GM12874 (cell line): ENCODE measurements at regions not wholly inside any gene's neighbourhood (a gene's known extent, or its start where the extent isn't known, plus 50 kb on each side); places are given as distances from the start of the nearest gene placed in this dataset.

Experiments used
- TF ChIP-seq, protein P1 (sequence below): IDR thresholded peaks from 2 replicates; pipeline ENCODE4 v1.5.1; 2011; ENCODE audit warnings: low read depth, mild to moderate bottlenecking, control low read depth, low read length, moderate library complexity; ENCODE audit not compliant: insufficient read depth

DNA sequence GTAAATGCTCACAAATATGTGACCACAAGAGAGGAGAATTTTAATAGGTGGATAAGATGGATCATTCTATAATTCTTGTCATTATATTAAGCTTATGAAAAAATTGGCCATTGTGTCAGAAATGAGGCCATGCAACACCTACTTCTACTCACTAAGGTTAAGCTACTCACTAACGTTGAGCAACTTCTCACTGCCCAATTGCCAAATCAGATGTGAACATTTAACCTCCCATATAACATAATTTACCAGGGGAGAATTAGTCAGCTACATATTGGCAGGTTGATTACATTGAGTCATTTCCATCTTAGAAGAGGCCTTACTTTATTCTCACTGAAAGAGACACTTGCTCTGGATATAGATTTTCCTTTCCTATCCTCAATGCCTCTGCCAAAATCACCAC is 211.2 kb upstream of the DGKB start:
- TF ChIP-seq, protein P1, sequence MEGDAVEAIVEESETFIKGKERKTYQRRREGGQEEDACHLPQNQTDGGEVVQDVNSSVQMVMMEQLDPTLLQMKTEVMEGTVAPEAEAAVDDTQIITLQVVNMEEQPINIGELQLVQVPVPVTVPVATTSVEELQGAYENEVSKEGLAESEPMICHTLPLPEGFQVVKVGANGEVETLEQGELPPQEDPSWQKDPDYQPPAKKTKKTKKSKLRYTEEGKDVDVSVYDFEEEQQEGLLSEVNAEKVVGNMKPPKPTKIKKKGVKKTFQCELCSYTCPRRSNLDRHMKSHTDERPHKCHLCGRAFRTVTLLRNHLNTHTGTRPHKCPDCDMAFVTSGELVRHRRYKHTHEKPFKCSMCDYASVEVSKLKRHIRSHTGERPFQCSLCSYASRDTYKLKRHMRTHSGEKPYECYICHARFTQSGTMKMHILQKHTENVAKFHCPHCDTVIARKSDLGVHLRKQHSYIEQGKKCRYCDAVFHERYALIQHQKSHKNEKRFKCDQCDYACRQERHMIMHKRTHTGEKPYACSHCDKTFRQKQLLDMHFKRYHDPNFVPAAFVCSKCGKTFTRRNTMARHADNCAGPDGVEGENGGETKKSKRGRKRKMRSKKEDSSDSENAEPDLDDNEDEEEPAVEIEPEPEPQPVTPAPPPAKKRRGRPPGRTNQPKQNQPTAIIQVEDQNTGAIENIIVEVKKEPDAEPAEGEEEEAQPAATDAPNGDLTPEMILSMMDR: no peak

DNA sequence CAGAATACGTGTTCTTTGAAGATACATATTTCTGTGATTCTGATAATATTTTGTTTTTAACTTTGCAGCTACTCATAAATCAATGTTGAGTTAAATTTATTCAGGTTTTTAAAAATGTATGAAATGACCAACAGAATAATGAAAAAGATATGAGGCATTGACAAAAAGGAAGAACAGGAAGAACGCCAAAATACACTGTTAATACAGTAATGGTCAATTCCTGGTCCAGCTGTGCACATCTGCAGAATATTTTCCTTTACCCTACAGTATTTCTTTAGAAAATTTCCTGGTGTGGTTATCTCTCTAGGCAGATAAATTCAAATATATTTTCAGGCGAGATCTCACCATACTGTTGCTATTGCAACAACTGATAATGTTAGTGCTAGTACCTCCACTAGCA is 203.2 kb upstream of the DGKB start:
- TF ChIP-seq, protein P1: no peak

DNA sequence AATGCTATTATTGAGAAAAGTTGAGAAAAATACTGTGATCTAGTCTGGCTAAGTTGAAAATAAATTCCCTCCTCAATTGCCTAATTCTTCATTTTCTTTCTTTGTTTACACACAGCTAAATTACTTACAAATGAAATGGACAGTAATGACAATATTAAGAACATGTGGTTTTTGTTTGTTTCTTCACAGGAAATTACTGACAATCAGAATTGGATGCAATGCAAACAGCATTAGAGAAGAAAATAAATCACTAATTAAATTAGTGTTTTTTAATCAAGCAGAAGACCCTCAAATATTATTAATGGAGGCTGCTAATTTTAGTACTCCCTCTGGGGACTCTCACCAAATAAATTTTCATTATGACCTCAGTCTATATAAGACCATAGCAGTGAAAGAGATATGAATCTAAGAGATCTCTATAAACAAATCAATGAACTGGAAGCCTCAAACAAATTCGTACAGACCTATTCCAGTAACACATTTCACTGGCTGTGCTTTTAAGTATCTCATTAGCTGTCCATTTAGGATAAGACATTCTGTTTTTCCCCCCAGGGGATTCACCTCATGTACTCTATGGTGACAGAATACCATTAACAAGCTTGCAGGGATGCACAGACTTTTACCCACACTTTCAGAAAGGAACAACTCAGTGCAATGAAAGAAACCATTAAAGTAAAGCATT is 202.0 kb upstream of the DGKB start:
- TF ChIP-seq, protein P1: no peak

DNA sequence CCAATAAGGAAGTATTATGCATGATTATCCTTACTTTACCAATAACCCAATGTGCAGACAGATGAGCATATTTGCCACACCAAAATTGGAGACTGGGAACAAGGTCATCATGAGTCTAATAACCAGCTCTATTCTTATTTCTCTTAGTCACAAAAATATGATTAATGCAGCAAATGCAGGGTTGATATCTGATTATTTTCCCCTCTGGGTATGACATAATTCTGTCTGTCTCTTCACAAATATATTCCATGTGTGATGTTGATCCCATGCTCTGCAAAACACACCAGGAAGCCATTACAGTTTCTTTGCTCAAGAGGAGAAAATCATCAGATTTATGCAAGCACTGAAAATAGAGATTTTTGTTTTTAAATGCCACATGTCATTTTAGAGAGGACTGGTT is 196.5 kb upstream of the DGKB start:
- TF ChIP-seq, protein P1: no peak

DNA sequence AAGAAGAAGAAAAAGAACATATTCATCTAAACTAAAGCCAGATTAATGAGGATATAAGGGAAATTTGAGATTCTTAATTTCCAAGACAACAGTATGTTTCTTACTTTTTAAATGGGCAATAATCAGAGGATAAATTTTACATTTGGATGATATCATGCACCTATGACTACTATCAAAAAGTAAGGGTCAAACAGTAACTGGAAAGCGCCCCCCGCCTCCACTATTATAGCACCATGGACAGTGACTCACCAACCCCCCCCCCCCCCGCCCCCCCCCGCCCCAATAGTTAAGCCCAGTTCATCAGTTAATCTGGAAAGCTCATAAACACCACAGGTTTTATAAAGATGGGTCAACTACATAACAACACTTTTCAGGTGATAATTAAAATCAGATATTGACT is 194.3 kb upstream of the DGKB start:
- TF ChIP-seq, protein P1: no peak

DNA sequence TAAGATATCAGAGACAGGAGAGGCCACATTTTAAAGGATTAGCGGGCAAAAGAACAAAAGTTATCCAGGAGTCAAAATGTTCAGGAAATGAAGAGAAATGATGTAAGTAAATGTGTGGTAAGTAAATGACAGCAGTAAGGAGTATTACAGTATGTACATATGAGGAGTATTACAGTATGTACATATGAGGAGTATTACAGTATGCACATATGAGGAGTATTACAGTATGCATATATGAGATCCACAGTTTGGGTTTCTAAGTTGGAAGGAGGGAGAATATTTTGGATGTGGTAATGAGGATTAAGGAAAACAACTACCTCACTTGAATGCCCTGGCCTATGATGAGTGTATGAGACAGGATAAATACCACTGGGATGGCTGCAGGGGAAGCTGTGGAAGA is 192.4 kb upstream of the DGKB start:
- TF ChIP-seq, protein P1: no peak

DNA sequence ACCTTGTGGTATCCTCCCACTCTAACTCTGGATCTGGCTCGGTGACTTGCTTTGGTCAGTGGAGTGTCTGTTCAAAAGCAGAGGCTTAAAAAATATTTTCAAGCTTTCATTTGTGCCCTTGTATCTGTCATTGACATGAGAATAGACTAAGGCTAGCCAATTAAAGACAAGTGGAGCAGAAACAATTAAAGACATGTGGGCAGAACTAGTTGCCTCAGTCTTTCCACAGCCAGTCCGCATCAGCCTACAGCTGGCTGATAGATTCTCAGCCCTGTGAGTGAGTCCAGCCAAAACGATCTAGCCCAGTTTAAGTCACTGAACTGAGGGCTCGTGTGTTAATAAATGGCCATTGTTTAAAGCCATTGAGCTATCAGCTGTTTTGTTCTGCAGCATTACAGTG is 185.2 kb upstream of the DGKB start:
- TF ChIP-seq, protein P1: no peak
